Upper lobe of left lung (tissue), 6 donors: ENCODE measurements at regions not wholly inside any gene's neighbourhood (a gene's known extent, or its start where the extent isn't known, plus 50 kb on each side); places are given as distances from the start of the nearest gene placed in this dataset.

Source experiments
- ATAC-seq, 2 donors: fragments of 200-7000 bp; cut with Tn5 transposase; one replicate each; pipeline ENCODE4 v1.9.1; 2022; ENCODE audit warnings: mild to moderate bottlenecking in 2 of 2, moderate library complexity in 2 of 2; ENCODE audit not compliant: low FRiP score in 2 of 2
- DNase-seq, 2 donors: peaks; one replicate each; pipeline ENCODE4 v3.0.0-alpha.2; 2019 to 2020
- H3K27ac ChIP-seq, 4 donors: fragments of 200-600 bp; sonication (generic); one replicate each; pipeline ENCODE4 v1.5.1; 2016 to 2019
- H3K27me3 ChIP-seq, 4 donors: fragments of 200-600 bp; sonication (generic); one replicate each; pipeline ENCODE4 v1.5.1; 2017 to 2019
- H3K36me3 ChIP-seq, 4 donors: fragments of 200-600 bp; sonication (generic); one replicate each; pipeline ENCODE4 v1.5.1; 2016 to 2019
- H3K4me1 ChIP-seq, 4 donors: fragments of 200-600 bp; sonication (generic); one replicate each; pipeline ENCODE4 v1.5.1; 2018 to 2019
- H3K4me3 ChIP-seq, 4 donors: fragments of 200-600 bp; sonication (generic); one replicate each; pipeline ENCODE4 v1.5.1; 2017 to 2019; ENCODE audit warnings: mild to moderate bottlenecking in 2 of 4, moderate library complexity in 1 of 4
- H3K9me3 ChIP-seq, 4 donors: fragments of 200-600 bp; sonication (generic); one replicate each; pipeline ENCODE4 v1.5.1; 2018 to 2019
- CTCF ChIP-seq, 6 experiments: fragments of 450-650 bp in 4 of 6; fragments of 200-600 bp in 2 of 6; sonication (generic) in 2 of 6; IDR thresholded peaks; one replicate each; pipeline ENCODE4 v1.5.1; 2016 to 2019; ENCODE audit warnings: antibody characterized with exemption in 6 of 6
- EP300 ChIP-seq, 4 donors: sonication (generic); formaldehyde crosslinking; IDR thresholded peaks; one replicate each; pipeline ENCODE4 v1.5.1; 2017; ENCODE audit warnings: antibody characterized with exemption in 4 of 4, control low read depth in 2 of 4
- POLR2A ChIP-seq, 4 donors: fragments of 450-650 bp; IDR thresholded peaks; one replicate each; pipeline ENCODE4 v1.5.1; 2016 to 2017; ENCODE audit warnings: antibody characterized with exemption in 4 of 4, mild to moderate bottlenecking in 2 of 4
- POLR2AphosphoS5 ChIP-seq, 2 donors: sonication (generic); formaldehyde crosslinking; IDR thresholded peaks; one replicate each; pipeline ENCODE4 v1.5.1; 2017; ENCODE audit warnings: antibody characterized with exemption in 2 of 2
- WGBS, 2 donors: methylation state at CpG; one replicate each; pipeline ENCODE4 v1.1.5; 2017 to 2018; 5-methylcytosine and 5-hydroxymethylcytosine counted together
- donor health status: DM: no; HTN: no; CAD: no; lungs with moderate emphysema.
- donor health status: DM: no; HTN: yes; CAD: no; lungs with severe emphysema.

GRCh38 chr1:81270051-81270450 is 530.7 kb upstream of the ADGRL2 start:
- no peak overlapping the region for H3K27ac ChIP-seq
- ATAC-seq (no peak), DNase-seq (no peak)
- H3K4me1 ChIP-seq = no peaks in the 10 kb centered on the region
- no peak for TF ChIP-seq CTCF (IDR thresholded peaks at IDR 0.05)
- no peak for TF ChIP-seq POLR2AphosphoS5 (IDR thresholded peaks at IDR 0.05)
- TF ChIP-seq EP300 (IDR thresholded peaks at IDR 0.05) = no peak
- TF ChIP-seq POLR2A (IDR thresholded peaks at IDR 0.05) = no peak
- 93 to 94% methylated on average over 2 of the region's 2 CpGs for WGBS, 2 donors
- H3K27me3 ChIP-seq = no peaks in the 10 kb centered on the region
- H3K4me3 ChIP-seq = no peak overlapping the region
- H3K36me3 ChIP-seq = no peaks in the 10 kb centered on the region
- H3K9me3 ChIP-seq = no peaks in the 10 kb centered on the region

DNA sequence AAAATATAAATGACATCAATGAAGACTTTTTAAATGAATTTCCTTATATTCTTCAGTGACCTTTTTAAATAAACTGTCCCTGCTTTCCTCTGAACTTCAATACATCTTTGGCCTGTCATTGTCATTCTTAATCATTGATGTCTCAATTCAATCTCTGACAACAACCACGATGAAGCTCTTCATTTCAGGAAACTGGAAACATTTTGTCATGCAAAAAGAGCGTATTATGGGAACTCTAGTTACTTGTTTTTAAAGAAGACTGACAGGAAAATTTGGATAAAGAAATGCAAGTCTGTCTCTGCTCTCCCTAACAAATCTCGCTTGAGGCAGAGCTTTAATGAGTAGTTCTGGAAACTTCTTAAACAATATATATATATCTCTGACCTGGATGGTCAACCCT is 535.8 kb upstream of the ADGRL2 start:
- ATAC-seq = no peak
- no peak for DNase-seq
- TF ChIP-seq CTCF (IDR thresholded peaks at IDR 0.05) (no peak), POLR2A (IDR thresholded peaks at IDR 0.05) (no peak), EP300 (IDR thresholded peaks at IDR 0.05) (no peak), POLR2AphosphoS5 (IDR thresholded peaks at IDR 0.05) (no peak)
- Histone ChIP-seq H3K4me1 (no peaks in the 10 kb centered on the region), H3K27me3 (no peaks in the 10 kb centered on the region), H3K9me3 (no peaks in the 10 kb centered on the region), H3K4me3 (no peak overlapping the region), H3K27ac (no peak overlapping the region), H3K36me3 (no peaks in the 10 kb centered on the region)
- WGBS, 2 donors = 65 to 66% methylated on average over 3 of the region's 3 CpGs

- Histone ChIP-seq H3K4me3 (no peak overlapping the region), H3K27ac (no peak overlapping the region), H3K36me3 (no peaks in the 10 kb centered on the region), H3K4me1 (no peaks in the 10 kb centered on the region), H3K27me3 (no peaks in the 10 kb centered on the region), H3K9me3 (no peaks in the 10 kb centered on the region)
- ATAC-seq (no peak), DNase-seq (no peak)
- WGBS, 2 donors = 85 to 91% methylated on average over 6 of the region's 6 CpGs
- TF ChIP-seq POLR2AphosphoS5 (IDR thresholded peaks at IDR 0.05) (no peak), EP300 (IDR thresholded peaks at IDR 0.05) (no peak), CTCF (IDR thresholded peaks at IDR 0.05) (no peak), POLR2A (IDR thresholded peaks at IDR 0.05) (no peak)
These were observed 540.9 kb upstream of the ADGRL2 start for GRCh38 chr1:81259625-81260411.

DNA sequence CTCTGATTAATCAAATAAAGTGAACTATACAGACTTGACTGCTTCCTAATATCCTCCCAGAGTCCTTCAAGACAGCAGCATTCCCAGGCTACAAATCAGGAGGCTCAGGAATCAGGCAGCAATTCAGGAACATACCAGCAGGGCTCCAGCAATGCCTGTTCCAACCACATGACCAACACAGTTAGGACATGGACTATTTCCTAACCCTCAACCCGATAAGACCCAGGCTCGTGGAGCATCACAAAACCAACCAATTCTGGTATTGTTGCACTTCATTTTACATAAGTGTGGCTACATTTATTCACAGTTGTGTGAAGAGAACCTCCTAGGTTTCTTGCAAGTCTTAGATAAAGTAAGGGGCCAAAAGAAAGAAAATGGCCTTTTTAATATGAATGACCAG is 546.2 kb upstream of the ADGRL2 start:
- Histone ChIP-seq H3K27me3 (no peaks in the 10 kb centered on the region), H3K27ac (no peak overlapping the region), H3K4me1 (no peaks in the 10 kb centered on the region), H3K36me3 (no peaks in the 10 kb centered on the region), H3K4me3 (no peak overlapping the region), H3K9me3 (no peaks in the 10 kb centered on the region)
- DNase-seq (no peak), ATAC-seq (no peak)
- TF ChIP-seq CTCF (IDR thresholded peaks at IDR 0.05) = no peak
- TF ChIP-seq POLR2AphosphoS5 (IDR thresholded peaks at IDR 0.05) = no peak
- no peak for TF ChIP-seq EP300 (IDR thresholded peaks at IDR 0.05)
- TF ChIP-seq POLR2A (IDR thresholded peaks at IDR 0.05) = no peak
- 93 to 100% methylated on average over 2 of the region's 2 CpGs for WGBS, 2 donors

DNA sequence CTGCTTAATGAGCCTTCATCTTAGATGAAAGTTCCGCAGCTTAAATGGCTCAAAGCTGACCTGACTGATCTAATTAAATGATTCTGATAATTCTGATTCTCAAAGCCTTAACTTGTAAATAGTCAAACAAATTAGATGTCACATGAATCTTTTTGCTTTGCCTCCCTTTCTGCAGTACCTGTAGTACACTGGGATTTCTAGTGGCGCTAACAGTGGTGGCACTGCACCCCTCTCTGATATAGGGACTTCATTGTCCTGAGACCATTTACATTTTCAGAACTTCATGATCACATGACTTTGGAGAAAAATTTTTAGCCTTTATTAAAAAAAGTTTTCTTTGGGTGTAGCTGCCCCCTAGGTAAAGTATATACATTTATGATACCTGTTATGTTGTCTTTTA is 546.7 kb upstream of the ADGRL2 start:
- Histone ChIP-seq H3K27ac (no peak overlapping the region), H3K36me3 (no peaks in the 10 kb centered on the region), H3K4me1 (no peaks in the 10 kb centered on the region), H3K27me3 (no peaks in the 10 kb centered on the region), H3K4me3 (no peak overlapping the region), H3K9me3 (no peaks in the 10 kb centered on the region)
- no peak for DNase-seq
- WGBS, 2 donors = 92 to 98% methylated on average over 2 of the region's 2 CpGs
- TF ChIP-seq CTCF (IDR thresholded peaks at IDR 0.05) (no peak), EP300 (IDR thresholded peaks at IDR 0.05) (no peak), POLR2AphosphoS5 (IDR thresholded peaks at IDR 0.05) (no peak), POLR2A (IDR thresholded peaks at IDR 0.05) (no peak)
- ATAC-seq = no peak
